HCT116 (cell line): ENCODE measurements at regions not wholly inside any gene's neighbourhood (a gene's known extent, or its start where the extent isn't known, plus 50 kb on each side); places are given as distances from the start of the nearest gene placed in this dataset.

ENCODE experiments used
- CBX3 ChIP-seq: IDR thresholded peaks from 2 replicates; pipeline ENCODE4 v1.6.1; 2012; ENCODE audit warnings: low read depth
- CTCF ChIP-seq, 3 experiments: fragments of 200-600 bp in 1 of 3; sonication (generic) in 1 of 3; IDR thresholded peaks in 2 of 3; conservative IDR thresholded peaks in 1 of 3; 2 replicates each; pipeline ENCODE4 v1.5.1; 2012 to 2017; ENCODE audit warnings: low read depth in 2 of 3, low read length in 2 of 3, antibody characterized with exemption in 1 of 3, borderline replicate concordance in 1 of 3, control low read depth in 1 of 3, mild to moderate bottlenecking in 1 of 3, mixed read lengths in 1 of 3, mixed run types in 1 of 3, moderate library complexity in 1 of 3; ENCODE audit not compliant: insufficient read depth in 1 of 3
- EZH2 ChIP-seq: fragments of 200-600 bp; sonication (generic); IDR thresholded peaks from 2 replicates; pipeline ENCODE4 v1.6.1; 2017; ENCODE audit warnings: antibody characterized with exemption, mixed run types
- JUND ChIP-seq: IDR thresholded peaks from 2 replicates; pipeline ENCODE4 v1.6.1; 2012
- MAX ChIP-seq: IDR thresholded peaks from 2 replicates; pipeline ENCODE4 v1.6.1; 2012
- POLR2A ChIP-seq: IDR thresholded peaks from 2 replicates; pipeline ENCODE4 v1.7.0; 2011; ENCODE audit warnings: borderline replicate concordance; ENCODE audit not compliant: insufficient read depth, insufficient read length; ENCODE audit errors: extremely low read depth
- REST ChIP-seq: IDR thresholded peaks from 2 replicates; pipeline ENCODE4 v1.6.1; 2012; ENCODE audit warnings: low read depth
- SRF ChIP-seq: IDR thresholded peaks from 2 replicates; pipeline ENCODE4 v1.6.1; 2012; ENCODE audit warnings: low read depth
- YY1 ChIP-seq: IDR thresholded peaks from 2 replicates; pipeline ENCODE4 v1.6.1; 2011; ENCODE audit warnings: low read length, low read depth, moderate library complexity, mild to moderate bottlenecking; ENCODE audit not compliant: insufficient replicate concordance; ENCODE audit errors: extremely low read depth

- no peak for TF ChIP-seq POLR2A
- TF ChIP-seq CTCF (IDR thresholded peaks at IDR 0.05 in 2 of 3, conservative IDR thresholded peaks at IDR 0.05 in 1 of 3; ENCODE audit: borderline replicate concordance in 1 of 3, insufficient read depth in 1 of 3, low read depth in 2 of 3, low read length in 2 of 3), result no peak
- no peak for TF ChIP-seq SRF
- TF ChIP-seq REST, result no peak
- TF ChIP-seq YY1, result no peak
- TF ChIP-seq EZH2, result no peak
- no peak for TF ChIP-seq MAX
- no peak for TF ChIP-seq JUND
- no peak for TF ChIP-seq CBX3
These were observed 1124.5 kb upstream of the ATXN8OS start for GRCh38 chr13:68982961-68983619.
